WTC11 (cell line): ENCODE measurements at regions not wholly inside any gene's neighbourhood (a gene's known extent, or its start where the extent isn't known, plus 50 kb on each side); places are given as distances from the start of the nearest gene placed in this dataset.

Source experiments
- ATAC-seq: fragments of 200-7000 bp; cut with Tn5 transposase; 2 replicates; pipeline ENCODE4 v1.10.0; 2021; ENCODE audit warnings: mild to moderate bottlenecking, moderate library complexity
- CTCF ChIA-PET: fragments of 300-600 bp; sonication (Branson Sonifier 250); formaldehyde crosslinking; loops from one replicate; lab custom pipeline; 2021; ENCODE audit warnings: antibody characterized with exemption; lab: Charles Lee
- POLR2A ChIA-PET: fragments of 350-600 bp; sonication (Branson Sonifier 250); formaldehyde crosslinking; loops from one replicate; lab custom pipeline; 2021; ENCODE audit warnings: antibody characterized with exemption; lab: Charles Lee
- DNase-seq: peaks from one replicate; pipeline ENCODE4 v3.0.0; 2021; ENCODE audit warnings: low spot score
- H3K27ac Mint-ChIP-seq: 2 replicates; pipeline ENCODE4 v1.8.0; 2021; ENCODE audit warnings: mixed read lengths
- H3K27me3 Mint-ChIP-seq: 2 replicates; pipeline ENCODE4 v1.8.0; 2021; ENCODE audit warnings: low read depth, mild to moderate bottlenecking, moderate library complexity, mixed read lengths
- H3K36me3 Mint-ChIP-seq: 2 replicates; pipeline ENCODE4 v1.8.0; 2021; ENCODE audit warnings: mixed read lengths
- H3K4me1 Mint-ChIP-seq: 2 replicates; pipeline ENCODE4 v1.8.0; 2022; ENCODE audit warnings: mixed read lengths
- H3K4me3 Mint-ChIP-seq: 2 replicates; pipeline ENCODE4 v1.8.0; 2021; ENCODE audit warnings: mild to moderate bottlenecking, moderate library complexity, mixed read lengths
- H3K9me3 Mint-ChIP-seq: 2 replicates; pipeline ENCODE4 v1.8.0; 2021; ENCODE audit warnings: mixed read lengths
- CREB1 ChIP-seq: sonication (generic); formaldehyde crosslinking; IDR thresholded peaks from 2 replicates; pipeline ENCODE4 v1.8.0; 2023; ENCODE audit warnings: mild to moderate bottlenecking, missing genetic modification reagents
- IRF2 ChIP-seq: sonication (generic); formaldehyde crosslinking; IDR thresholded peaks from 2 replicates; pipeline ENCODE4 v1.8.0; 2022; ENCODE audit warnings: low read depth, missing genetic modification reagents, borderline replicate concordance
- NR3C1 ChIP-seq: sonication (generic); formaldehyde crosslinking; conservative IDR thresholded peaks from 2 replicates; pipeline ENCODE4 v1.8.1; 2023; ENCODE audit warnings: low read depth, mild to moderate bottlenecking, missing genetic modification reagents
- TEAD4 ChIP-seq: sonication (generic); formaldehyde crosslinking; IDR thresholded peaks from 2 replicates; pipeline ENCODE4 v1.8.0; 2022; ENCODE audit warnings: mild to moderate bottlenecking, missing genetic modification reagents
- ZNF219 ChIP-seq: sonication (generic); formaldehyde crosslinking; IDR thresholded peaks from 2 replicates; pipeline ENCODE4 v1.8.0; 2023; ENCODE audit warnings: missing genetic modification reagents, mild to moderate bottlenecking, borderline replicate concordance
- ZNF232 ChIP-seq: sonication (generic); formaldehyde crosslinking; IDR thresholded peaks from 2 replicates; pipeline ENCODE4 v1.8.0; 2022; ENCODE audit warnings: mild to moderate bottlenecking, missing genetic modification reagents
- TF ChIP-seq, protein P1 (sequence below): sonication (generic); formaldehyde crosslinking; IDR thresholded peaks from 2 replicates; pipeline ENCODE4 v1.8.0; 2022; ENCODE audit warnings: missing genetic modification reagents
- TF ChIP-seq, protein P2 (sequence below): fragments of 250-450 bp; sonication (Bioruptor Pico); IDR thresholded peaks from 2 replicates; pipeline ENCODE4 v1.9.0; 2021; ENCODE audit warnings: mild to moderate bottlenecking
- TF ChIP-seq, protein P3 (sequence below): fragments of 250-450 bp; sonication (Bioruptor Pico); IDR thresholded peaks from 2 replicates; pipeline ENCODE4 v2.1.2; 2022; ENCODE audit warnings: mild to moderate bottlenecking, moderate library complexity
- TF ChIP-seq, protein P4 (sequence below): fragments of 250-450 bp; sonication (Bioruptor Pico); IDR thresholded peaks from 2 replicates; pipeline ENCODE4 v1.9.0; 2021; ENCODE audit warnings: mild to moderate bottlenecking, borderline replicate concordance

DNA sequence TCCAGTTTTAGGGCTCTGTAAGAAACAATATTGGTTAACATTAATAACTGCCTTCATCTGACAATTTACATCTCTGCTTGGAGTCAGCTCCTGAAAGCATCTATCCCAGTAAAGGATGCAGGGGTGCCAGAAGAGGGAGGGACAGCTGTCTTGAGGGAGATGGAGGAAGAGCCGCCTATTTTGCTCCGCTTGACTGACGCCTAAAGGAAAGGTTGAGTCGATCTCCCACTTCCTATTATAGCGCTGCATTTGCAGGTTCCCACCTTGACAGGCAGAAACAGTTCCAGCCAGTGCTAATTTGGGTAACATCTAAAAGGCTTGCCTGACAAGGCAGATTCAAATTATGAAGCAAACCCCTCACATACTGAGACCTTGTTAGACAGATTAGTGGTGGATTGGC is 374.6 kb downstream of the SPATA31D1 start (continued):
- TF ChIP-seq, protein P1, sequence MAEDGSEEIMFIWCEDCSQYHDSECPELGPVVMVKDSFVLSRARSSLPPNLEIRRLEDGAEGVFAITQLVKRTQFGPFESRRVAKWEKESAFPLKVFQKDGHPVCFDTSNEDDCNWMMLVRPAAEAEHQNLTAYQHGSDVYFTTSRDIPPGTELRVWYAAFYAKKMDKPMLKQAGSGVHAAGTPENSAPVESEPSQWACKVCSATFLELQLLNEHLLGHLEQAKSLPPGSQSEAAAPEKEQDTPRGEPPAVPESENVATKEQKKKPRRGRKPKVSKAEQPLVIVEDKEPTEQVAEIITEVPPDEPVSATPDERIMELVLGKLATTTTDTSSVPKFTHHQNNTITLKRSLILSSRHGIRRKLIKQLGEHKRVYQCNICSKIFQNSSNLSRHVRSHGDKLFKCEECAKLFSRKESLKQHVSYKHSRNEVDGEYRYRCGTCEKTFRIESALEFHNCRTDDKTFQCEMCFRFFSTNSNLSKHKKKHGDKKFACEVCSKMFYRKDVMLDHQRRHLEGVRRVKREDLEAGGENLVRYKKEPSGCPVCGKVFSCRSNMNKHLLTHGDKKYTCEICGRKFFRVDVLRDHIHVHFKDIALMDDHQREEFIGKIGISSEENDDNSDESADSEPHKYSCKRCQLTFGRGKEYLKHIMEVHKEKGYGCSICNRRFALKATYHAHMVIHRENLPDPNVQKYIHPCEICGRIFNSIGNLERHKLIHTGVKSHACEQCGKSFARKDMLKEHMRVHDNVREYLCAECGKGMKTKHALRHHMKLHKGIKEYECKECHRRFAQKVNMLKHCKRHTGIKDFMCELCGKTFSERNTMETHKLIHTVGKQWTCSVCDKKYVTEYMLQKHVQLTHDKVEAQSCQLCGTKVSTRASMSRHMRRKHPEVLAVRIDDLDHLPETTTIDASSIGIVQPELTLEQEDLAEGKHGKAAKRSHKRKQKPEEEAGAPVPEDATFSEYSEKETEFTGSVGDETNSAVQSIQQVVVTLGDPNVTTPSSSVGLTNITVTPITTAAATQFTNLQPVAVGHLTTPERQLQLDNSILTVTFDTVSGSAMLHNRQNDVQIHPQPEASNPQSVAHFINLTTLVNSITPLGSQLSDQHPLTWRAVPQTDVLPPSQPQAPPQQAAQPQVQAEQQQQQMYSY = no peak
- TF ChIP-seq, protein P2, sequence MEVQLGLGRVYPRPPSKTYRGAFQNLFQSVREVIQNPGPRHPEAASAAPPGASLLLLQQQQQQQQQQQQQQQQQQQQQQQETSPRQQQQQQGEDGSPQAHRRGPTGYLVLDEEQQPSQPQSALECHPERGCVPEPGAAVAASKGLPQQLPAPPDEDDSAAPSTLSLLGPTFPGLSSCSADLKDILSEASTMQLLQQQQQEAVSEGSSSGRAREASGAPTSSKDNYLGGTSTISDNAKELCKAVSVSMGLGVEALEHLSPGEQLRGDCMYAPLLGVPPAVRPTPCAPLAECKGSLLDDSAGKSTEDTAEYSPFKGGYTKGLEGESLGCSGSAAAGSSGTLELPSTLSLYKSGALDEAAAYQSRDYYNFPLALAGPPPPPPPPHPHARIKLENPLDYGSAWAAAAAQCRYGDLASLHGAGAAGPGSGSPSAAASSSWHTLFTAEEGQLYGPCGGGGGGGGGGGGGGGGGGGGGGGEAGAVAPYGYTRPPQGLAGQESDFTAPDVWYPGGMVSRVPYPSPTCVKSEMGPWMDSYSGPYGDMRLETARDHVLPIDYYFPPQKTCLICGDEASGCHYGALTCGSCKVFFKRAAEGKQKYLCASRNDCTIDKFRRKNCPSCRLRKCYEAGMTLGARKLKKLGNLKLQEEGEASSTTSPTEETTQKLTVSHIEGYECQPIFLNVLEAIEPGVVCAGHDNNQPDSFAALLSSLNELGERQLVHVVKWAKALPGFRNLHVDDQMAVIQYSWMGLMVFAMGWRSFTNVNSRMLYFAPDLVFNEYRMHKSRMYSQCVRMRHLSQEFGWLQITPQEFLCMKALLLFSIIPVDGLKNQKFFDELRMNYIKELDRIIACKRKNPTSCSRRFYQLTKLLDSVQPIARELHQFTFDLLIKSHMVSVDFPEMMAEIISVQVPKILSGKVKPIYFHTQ = no peak
- TF ChIP-seq IRF2 = no peak
- TF ChIP-seq, protein P3, sequence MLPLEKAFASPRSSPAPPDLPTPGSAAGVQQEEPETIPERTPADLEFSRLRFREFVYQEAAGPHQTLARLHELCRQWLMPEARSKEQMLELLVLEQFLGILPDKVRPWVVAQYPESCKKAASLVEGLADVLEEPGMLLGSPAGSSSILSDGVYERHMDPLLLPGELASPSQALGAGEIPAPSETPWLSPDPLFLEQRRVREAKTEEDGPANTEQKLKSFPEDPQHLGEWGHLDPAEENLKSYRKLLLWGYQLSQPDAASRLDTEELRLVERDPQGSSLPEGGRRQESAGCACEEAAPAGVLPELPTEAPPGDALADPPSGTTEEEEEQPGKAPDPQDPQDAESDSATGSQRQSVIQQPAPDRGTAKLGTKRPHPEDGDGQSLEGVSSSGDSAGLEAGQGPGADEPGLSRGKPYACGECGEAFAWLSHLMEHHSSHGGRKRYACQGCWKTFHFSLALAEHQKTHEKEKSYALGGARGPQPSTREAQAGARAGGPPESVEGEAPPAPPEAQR (CRISPR knock-in tag) = no peak
- TF ChIP-seq ZNF219 (CRISPR knock-in tag) = no peak
- no peak for TF ChIP-seq CREB1 (CRISPR knock-in tag)
- TF ChIP-seq NR3C1 (CRISPR knock-in tag) = no peak
- no peak for TF ChIP-seq TEAD4 (CRISPR knock-in tag)
- TF ChIP-seq ZNF232 (CRISPR knock-in tag) = no peak

DNA sequence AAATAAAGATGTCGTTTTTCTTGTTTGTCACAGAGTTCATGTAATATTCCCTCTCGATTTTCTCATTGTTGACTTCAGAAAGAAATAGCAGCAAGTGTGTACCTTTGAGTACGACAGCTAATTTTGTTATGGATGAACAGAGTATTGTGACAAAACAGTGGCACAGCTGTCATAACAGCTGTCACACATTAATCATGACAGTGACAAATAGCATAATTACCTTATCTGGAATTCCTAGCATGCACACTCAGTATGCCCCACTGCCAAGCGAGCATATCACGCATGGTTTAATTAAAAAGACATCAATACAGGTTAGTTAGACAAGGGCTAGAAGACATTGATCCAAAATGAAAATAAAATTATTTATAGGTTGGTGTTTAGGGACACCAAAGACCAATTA is 375.1 kb downstream of the SPATA31D1 start:
- Mint-ChIP-seq H3K27ac (no peak overlapping the region), H3K9me3 (no peaks in the 10 kb centered on the region), H3K36me3 (no peaks in the 10 kb centered on the region), H3K27me3 (no peaks in the 10 kb centered on the region), H3K4me1 (no peaks in the 10 kb centered on the region), H3K4me3 (no peak overlapping the region)
- ATAC-seq (no peak), DNase-seq (no peak)
- CTCF ChIA-PET = no interaction called here
- POLR2A ChIA-PET = interaction anchor here (0.6 kb wide), 1 partner anchor 638 kb away, joined by 4 read pairs; no protein-coding TSS in a partner anchor
- TF ChIP-seq, protein P2 = no peak
- TF ChIP-seq, protein P4, sequence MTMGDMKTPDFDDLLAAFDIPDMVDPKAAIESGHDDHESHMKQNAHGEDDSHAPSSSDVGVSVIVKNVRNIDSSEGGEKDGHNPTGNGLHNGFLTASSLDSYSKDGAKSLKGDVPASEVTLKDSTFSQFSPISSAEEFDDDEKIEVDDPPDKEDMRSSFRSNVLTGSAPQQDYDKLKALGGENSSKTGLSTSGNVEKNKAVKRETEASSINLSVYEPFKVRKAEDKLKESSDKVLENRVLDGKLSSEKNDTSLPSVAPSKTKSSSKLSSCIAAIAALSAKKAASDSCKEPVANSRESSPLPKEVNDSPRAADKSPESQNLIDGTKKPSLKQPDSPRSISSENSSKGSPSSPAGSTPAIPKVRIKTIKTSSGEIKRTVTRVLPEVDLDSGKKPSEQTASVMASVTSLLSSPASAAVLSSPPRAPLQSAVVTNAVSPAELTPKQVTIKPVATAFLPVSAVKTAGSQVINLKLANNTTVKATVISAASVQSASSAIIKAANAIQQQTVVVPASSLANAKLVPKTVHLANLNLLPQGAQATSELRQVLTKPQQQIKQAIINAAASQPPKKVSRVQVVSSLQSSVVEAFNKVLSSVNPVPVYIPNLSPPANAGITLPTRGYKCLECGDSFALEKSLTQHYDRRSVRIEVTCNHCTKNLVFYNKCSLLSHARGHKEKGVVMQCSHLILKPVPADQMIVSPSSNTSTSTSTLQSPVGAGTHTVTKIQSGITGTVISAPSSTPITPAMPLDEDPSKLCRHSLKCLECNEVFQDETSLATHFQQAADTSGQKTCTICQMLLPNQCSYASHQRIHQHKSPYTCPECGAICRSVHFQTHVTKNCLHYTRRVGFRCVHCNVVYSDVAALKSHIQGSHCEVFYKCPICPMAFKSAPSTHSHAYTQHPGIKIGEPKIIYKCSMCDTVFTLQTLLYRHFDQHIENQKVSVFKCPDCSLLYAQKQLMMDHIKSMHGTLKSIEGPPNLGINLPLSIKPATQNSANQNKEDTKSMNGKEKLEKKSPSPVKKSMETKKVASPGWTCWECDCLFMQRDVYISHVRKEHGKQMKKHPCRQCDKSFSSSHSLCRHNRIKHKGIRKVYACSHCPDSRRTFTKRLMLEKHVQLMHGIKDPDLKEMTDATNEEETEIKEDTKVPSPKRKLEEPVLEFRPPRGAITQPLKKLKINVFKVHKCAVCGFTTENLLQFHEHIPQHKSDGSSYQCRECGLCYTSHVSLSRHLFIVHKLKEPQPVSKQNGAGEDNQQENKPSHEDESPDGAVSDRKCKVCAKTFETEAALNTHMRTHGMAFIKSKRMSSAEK (CRISPR knock-in tag) = no peak
- TF ChIP-seq, protein P1 = no peak
